Right lobe of liver (tissue), 4 donors: ENCODE measurements at regions not wholly inside any gene's neighbourhood (a gene's known extent, or its start where the extent isn't known, plus 50 kb on each side); places are given as distances from the start of the nearest gene placed in this dataset.

Source experiments
- POLR2A ChIP-seq: fragments of 450-650 bp; IDR thresholded peaks from one replicate; pipeline ENCODE4 v1.6.1; 2017; ENCODE audit warnings: antibody characterized with exemption, mild to moderate bottlenecking
- TF ChIP-seq, protein P1 (sequence below), 4 donors: fragments of 200-600 bp in 3 of 4; fragments of 450-650 bp in 1 of 4; IDR thresholded peaks; one replicate each; pipeline versions ENCODE4 v1.5.1 to v1.8.0; 2016 to 2022; ENCODE audit warnings: antibody characterized with exemption in 4 of 4, mild to moderate bottlenecking in 2 of 4
- donor health status: DM: no; HTN: no; CAD: no.
- donor health status: DM: no; HTN: no; CAD: no.
- donor health status: DM: no; HTN: yes; CAD: no.

DNA sequence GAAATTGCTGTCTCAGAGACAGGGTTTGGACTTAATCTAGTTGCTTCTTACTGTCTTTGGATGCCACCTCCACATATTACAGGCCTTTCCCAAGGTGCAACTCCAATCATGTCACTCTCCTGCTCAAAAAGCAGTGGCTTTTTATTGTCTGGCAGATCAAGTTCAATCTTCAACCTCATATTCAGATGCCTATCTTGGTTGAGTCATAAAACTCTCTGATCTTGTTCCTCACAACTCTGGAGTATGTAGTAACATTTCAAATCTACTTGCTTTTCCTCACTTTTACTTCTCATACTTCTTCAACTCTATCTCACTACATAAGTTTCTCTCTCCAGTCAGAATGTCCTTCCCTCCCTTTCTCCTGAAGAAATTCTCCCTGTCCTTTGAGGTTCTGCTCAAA is 180.6 kb downstream of the VSIG4 start:
- TF ChIP-seq, protein P1, sequence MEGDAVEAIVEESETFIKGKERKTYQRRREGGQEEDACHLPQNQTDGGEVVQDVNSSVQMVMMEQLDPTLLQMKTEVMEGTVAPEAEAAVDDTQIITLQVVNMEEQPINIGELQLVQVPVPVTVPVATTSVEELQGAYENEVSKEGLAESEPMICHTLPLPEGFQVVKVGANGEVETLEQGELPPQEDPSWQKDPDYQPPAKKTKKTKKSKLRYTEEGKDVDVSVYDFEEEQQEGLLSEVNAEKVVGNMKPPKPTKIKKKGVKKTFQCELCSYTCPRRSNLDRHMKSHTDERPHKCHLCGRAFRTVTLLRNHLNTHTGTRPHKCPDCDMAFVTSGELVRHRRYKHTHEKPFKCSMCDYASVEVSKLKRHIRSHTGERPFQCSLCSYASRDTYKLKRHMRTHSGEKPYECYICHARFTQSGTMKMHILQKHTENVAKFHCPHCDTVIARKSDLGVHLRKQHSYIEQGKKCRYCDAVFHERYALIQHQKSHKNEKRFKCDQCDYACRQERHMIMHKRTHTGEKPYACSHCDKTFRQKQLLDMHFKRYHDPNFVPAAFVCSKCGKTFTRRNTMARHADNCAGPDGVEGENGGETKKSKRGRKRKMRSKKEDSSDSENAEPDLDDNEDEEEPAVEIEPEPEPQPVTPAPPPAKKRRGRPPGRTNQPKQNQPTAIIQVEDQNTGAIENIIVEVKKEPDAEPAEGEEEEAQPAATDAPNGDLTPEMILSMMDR (IDR thresholded peaks at IDR 0.05) = no peak
- no peak for TF ChIP-seq POLR2A
